H1 (cell line): ENCODE measurements at regions not wholly inside any gene's neighbourhood (a gene's known extent, or its start where the extent isn't known, plus 50 kb on each side); places are given as distances from the start of the nearest gene placed in this dataset.

ENCODE experiments used
- CTCF ChIA-PET: fragments of 300-600 bp; sonication (Branson Sonifier 250); formaldehyde crosslinking; loops from one replicate; lab custom pipeline; 2021; ENCODE audit not compliant: partially characterized antibody; lab: Charles Lee
- POLR2A ChIA-PET: fragments of 300-600 bp; sonication (Branson Sonifier 250); formaldehyde crosslinking; loops from one replicate; lab custom pipeline; 2021; ENCODE audit warnings: inconsistent platforms; ENCODE audit not compliant: partially characterized antibody; lab: Charles Lee
- DNase-seq, 2 experiments: peaks; one replicate each; pipeline versions ENCODE4 v3.0.0 to v3.0.0-alpha.2; 2010 to 2022; ENCODE audit warnings: low spot score in 2 of 2, low read depth in 1 of 2, mixed read lengths in 1 of 2
- FAIRE-seq: peaks from 2 replicates; lab custom pipeline; 2011; peaks lifted over from hg19 to GRCh38; lab: Jason Lieb, UNC
- H2AFZ ChIP-seq: 2 replicates; pipeline ENCODE4 v1.8.1; 2012; ENCODE audit warnings: low read length, inconsistent platforms
- H2AK5ac ChIP-seq: 2 replicates; pipeline ENCODE4 v1.6.1; 2013; ENCODE audit warnings: low read depth, low read length
- H2BK120ac ChIP-seq: replicated peaks from 2 replicates; pipeline ENCODE3; 2013; ENCODE audit warnings: low read depth, low read length, inconsistent platforms
- H2BK12ac ChIP-seq: 2 replicates; pipeline ENCODE4 v1.6.1; 2013; ENCODE audit warnings: low read depth, low read length
- H2BK15ac ChIP-seq: 2 replicates; pipeline ENCODE4 v1.6.1; 2013; ENCODE audit warnings: low read length
- H2BK20ac ChIP-seq: 2 replicates; pipeline ENCODE4 v1.6.1; 2013; ENCODE audit warnings: low read length
- H2BK5ac ChIP-seq: 2 replicates; pipeline ENCODE4 v1.6.1; 2013; ENCODE audit warnings: low read depth, low read length
- H3K14ac ChIP-seq: 2 replicates; pipeline ENCODE4 v1.6.1; 2013; ENCODE audit warnings: inconsistent platforms; ENCODE audit not compliant: insufficient read length
- H3K18ac ChIP-seq: 2 replicates; pipeline ENCODE4 v1.6.1; 2013; ENCODE audit warnings: low read length; ENCODE audit errors: extremely low read depth
- H3K23ac ChIP-seq: 2 replicates; pipeline ENCODE4 v1.6.1; 2013; ENCODE audit warnings: inconsistent platforms; ENCODE audit not compliant: insufficient read length
- H3K23me2 ChIP-seq: 2 replicates; pipeline ENCODE4 v1.6.1; 2013; ENCODE audit warnings: low read depth, low read length
- H3K27ac ChIP-seq: 2 replicates; pipeline ENCODE4 v1.6.1; 2011; ENCODE audit warnings: low read depth, low read length, inconsistent platforms
- H3K27me3 ChIP-seq, 4 experiments: replicated peaks in 1 of 4; 1 replicate in 1 of 4; 2 replicates in 3 of 4; pipeline versions ENCODE4 v1.6.1 to v1.8.1; 2011 to 2013; ENCODE audit warnings: low read length in 3 of 4, mild to moderate bottlenecking in 3 of 4, inconsistent platforms in 2 of 4, mixed read lengths in 2 of 4, moderate library complexity in 1 of 4; ENCODE audit not compliant: control insufficient read depth in 3 of 4, insufficient read depth in 3 of 4; ENCODE audit errors: extremely low read depth in 1 of 4
- H3K36me3 ChIP-seq, 4 experiments: 2 replicates each; pipeline versions ENCODE4 v1.6.1 to v1.8.1; 2011 to 2013; ENCODE audit warnings: mild to moderate bottlenecking in 4 of 4, low read length in 3 of 4, moderate library complexity in 2 of 4, control low read depth in 1 of 4, inconsistent platforms in 1 of 4; ENCODE audit not compliant: insufficient read depth in 4 of 4, control insufficient read depth in 2 of 4
- H3K4ac ChIP-seq: replicated peaks from 2 replicates; pipeline ENCODE3; 2013; ENCODE audit warnings: low read length, low read depth, mixed read lengths, inconsistent platforms; ENCODE audit not compliant: insufficient read length
- H3K4me1 ChIP-seq, 4 experiments: replicated peaks in 1 of 4; 1 replicate in 1 of 4; 2 replicates in 3 of 4; pipeline versions ENCODE4 v1.6.1 to v1.8.1; 2011 to 2013; ENCODE audit warnings: low read length in 3 of 4, inconsistent platforms in 2 of 4, mixed read lengths in 1 of 4; ENCODE audit not compliant: insufficient read depth in 4 of 4, control insufficient read depth in 3 of 4
- H3K4me2 ChIP-seq, 2 experiments: 2 replicates each; pipeline versions ENCODE4 v1.6.1 to v1.8.1; 2011 to 2013; ENCODE audit warnings: low read depth in 2 of 2, low read length in 2 of 2, control low read depth in 1 of 2, inconsistent platforms in 1 of 2, mild to moderate bottlenecking in 1 of 2; ENCODE audit not compliant: insufficient read depth in 1 of 2
- H3K4me3 ChIP-seq, 4 experiments: fragments of 200-600, 300-600 bp in 1 of 4; sonication (generic), shearing (Covaris generic), sonication (Bioruptor Twin) in 1 of 4; 2 replicates each; pipeline versions ENCODE4 v1.5.1 to v1.8.1; 2011 to 2016; ENCODE audit warnings: low read length in 4 of 4, low read depth in 3 of 4, control low read depth in 2 of 4, inconsistent platforms in 2 of 4, mild to moderate bottlenecking in 2 of 4, mixed read lengths in 1 of 4, moderate library complexity in 1 of 4; ENCODE audit not compliant: insufficient read depth in 2 of 4; ENCODE audit errors: extremely low read depth in 1 of 4
- H3K56ac ChIP-seq: replicated peaks from 2 replicates; pipeline ENCODE3; 2013; ENCODE audit warnings: low read depth, mild to moderate bottlenecking, mixed read lengths, low read length, inconsistent platforms; ENCODE audit not compliant: insufficient read length
- H3K79me1 ChIP-seq: 2 replicates; pipeline ENCODE4 v1.6.1; 2013; ENCODE audit warnings: low read depth, low read length, control low read depth
- H3K79me2 ChIP-seq, 2 experiments: 2 replicates each; pipeline versions ENCODE4 v1.6.1 to v1.8.1; 2012 to 2013; ENCODE audit warnings: low read length in 2 of 2, mild to moderate bottlenecking in 2 of 2, inconsistent platforms in 1 of 2; ENCODE audit not compliant: insufficient read depth in 2 of 2, control insufficient read depth in 1 of 2
- H3K9ac ChIP-seq, 4 experiments: replicated peaks in 1 of 4; 1 replicate in 1 of 4; 2 replicates in 3 of 4; pipeline versions ENCODE4 v1.6.1 to v1.8.1; 2011 to 2013; ENCODE audit warnings: low read depth in 3 of 4, low read length in 3 of 4, control low read depth in 2 of 4, mild to moderate bottlenecking in 2 of 4, moderate library complexity in 2 of 4, inconsistent platforms in 1 of 4; ENCODE audit errors: extremely low read depth in 1 of 4
- H3K9me3 ChIP-seq, 2 experiments: 2 replicates each; pipeline versions ENCODE4 v1.6.1 to v1.8.1; 2012 to 2013; ENCODE audit warnings: mild to moderate bottlenecking in 2 of 2, moderate library complexity in 2 of 2, control low read depth in 1 of 2, inconsistent platforms in 1 of 2, low read depth in 1 of 2, low read length in 1 of 2, mixed read lengths in 1 of 2; ENCODE audit not compliant: insufficient read depth in 2 of 2
- H4K20me1 ChIP-seq, 2 experiments: replicated peaks in 1 of 2; 2 replicates each; pipeline versions ENCODE3 to v1.8.1; 2011 to 2013; ENCODE audit warnings: inconsistent platforms in 2 of 2, low read length in 2 of 2, mild to moderate bottlenecking in 1 of 2; ENCODE audit not compliant: insufficient read depth in 2 of 2, control insufficient read depth in 1 of 2
- H4K5ac ChIP-seq: 2 replicates; pipeline ENCODE4 v1.6.1; 2013; ENCODE audit warnings: low read length, low read depth, mixed read lengths, inconsistent platforms; ENCODE audit not compliant: insufficient read length
- H4K8ac ChIP-seq: 2 replicates; pipeline ENCODE4 v1.8.0; 2013; ENCODE audit warnings: mild to moderate bottlenecking, moderate library complexity, low read length, inconsistent platforms; ENCODE audit not compliant: insufficient read depth; ENCODE audit errors: extremely low read depth
- H4K91ac ChIP-seq: replicated peaks from 2 replicates; pipeline ENCODE3; 2013; ENCODE audit warnings: low read length, mixed read lengths, inconsistent platforms; ENCODE audit not compliant: insufficient read length
- POLR2AphosphoS5 ChIP-seq: IDR thresholded peaks from 2 replicates; pipeline ENCODE4 v1.6.1; 2011; ENCODE audit warnings: low read depth, low read length
- YY1 ChIP-seq: IDR thresholded peaks from 2 replicates; pipeline ENCODE4 v1.6.1; 2011; ENCODE audit warnings: low read depth, mild to moderate bottlenecking, low read length

GRCh38 chr4:151584101-151584500, 175.1 kb downstream of the FHIP1A start:
- Histone ChIP-seq H3K4me3 (no peak overlapping the region), H3K4ac (no peak overlapping the region), H4K91ac (no peak overlapping the region), H3K9ac (no peak overlapping the region), H2BK120ac (no peak overlapping the region), H2BK5ac (no peak overlapping the region), H3K4me1 (no peaks in the 10 kb centered on the region), H2AFZ (no peak overlapping the region), H3K4me2 (no peak overlapping the region), H3K36me3 (peaks cover 0 to 5% (median 0%) of the 10 kb centered on the region in 4 experiments; a peak in 3 of 8 replicates), H3K18ac (no peak overlapping the region), H3K9me3 (no peaks in the 10 kb centered on the region), H3K23me2 (no peaks in the 10 kb centered on the region), H2AK5ac (no peak overlapping the region), H3K79me2 (peaks cover 0 to 31% of the 10 kb centered on the region in 2 experiments; a peak in 3 of 4 replicates), H3K23ac (no peak overlapping the region), H3K56ac (no peak overlapping the region), H4K5ac (no peak overlapping the region), H2BK20ac (no peak overlapping the region), H2BK12ac (no peak overlapping the region), H2BK15ac (no peak overlapping the region), H3K14ac (no peak overlapping the region), H3K79me1 (peaks cover 3% of the 10 kb centered on the region; the same call in 1 of the 2 replicates), H4K8ac (no peak overlapping the region), H4K20me1 (no peaks in the 10 kb centered on the region), H3K27me3 (no peaks in the 10 kb centered on the region), H3K27ac (no peak overlapping the region)
- no peak for FAIRE-seq
- CTCF ChIA-PET = interaction anchor here (1.3 to 1.7 kb wide), 3 partner anchors 20 to 94 kb away, joined by 3 to 5 read pairs (median 4); no protein-coding TSS in a partner anchor
- POLR2A ChIA-PET = no interaction called here
- no peak for DNase-seq
- TF ChIP-seq POLR2AphosphoS5 = no peak
- TF ChIP-seq YY1 = no peak
